ENCODE measurements at regions not wholly inside any gene's neighbourhood (a gene's known extent, or its start where the extent isn't known, plus 50 kb on each side); places are given as distances from the start of the nearest gene placed in this dataset.

DNA sequence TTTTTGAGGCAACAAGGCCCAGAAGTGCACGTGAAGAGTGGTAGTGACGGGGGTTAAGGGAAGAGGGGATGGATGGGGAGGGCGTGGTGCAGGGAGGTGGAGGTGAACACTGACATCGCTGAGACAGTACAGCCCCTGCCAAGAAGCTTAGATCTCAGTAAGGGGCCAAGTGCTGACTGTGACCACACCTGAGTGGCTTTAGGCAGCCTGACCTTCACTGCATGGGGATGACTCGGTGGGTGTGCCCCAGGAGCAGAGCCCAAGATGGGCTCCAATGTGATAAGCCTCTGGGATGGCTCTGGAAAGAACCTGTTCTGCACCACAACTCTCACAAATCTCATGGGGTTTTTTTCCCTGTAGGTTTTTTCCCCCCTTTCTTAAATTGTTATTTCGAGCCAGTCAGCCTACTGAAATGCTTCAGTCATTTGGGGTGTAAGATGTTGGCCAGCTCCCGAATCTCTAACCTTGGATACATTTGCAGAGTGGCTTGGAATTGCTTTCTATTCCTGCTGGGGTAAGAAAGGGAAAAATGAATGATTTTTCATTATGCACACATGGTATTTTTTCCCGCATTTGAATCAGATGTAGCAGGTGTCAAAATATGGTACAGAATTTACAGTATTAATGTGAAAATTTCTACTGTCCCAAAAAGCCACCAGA is 165.0 kb downstream of the TM9SF2 start:
- Histone ChIP-seq H3K36me3 (no peaks in the 10 kb centered on the region), H3K4me1 (no peaks in the 10 kb centered on the region), H3K9me3 (no peaks in the 10 kb centered on the region), H3K4me3 (no peak overlapping the region), H3K27ac (no peak overlapping the region), H3K27me3 (no peaks in the 10 kb centered on the region)
- DNase-seq: no peak
- TF ChIP-seq, protein P1, sequence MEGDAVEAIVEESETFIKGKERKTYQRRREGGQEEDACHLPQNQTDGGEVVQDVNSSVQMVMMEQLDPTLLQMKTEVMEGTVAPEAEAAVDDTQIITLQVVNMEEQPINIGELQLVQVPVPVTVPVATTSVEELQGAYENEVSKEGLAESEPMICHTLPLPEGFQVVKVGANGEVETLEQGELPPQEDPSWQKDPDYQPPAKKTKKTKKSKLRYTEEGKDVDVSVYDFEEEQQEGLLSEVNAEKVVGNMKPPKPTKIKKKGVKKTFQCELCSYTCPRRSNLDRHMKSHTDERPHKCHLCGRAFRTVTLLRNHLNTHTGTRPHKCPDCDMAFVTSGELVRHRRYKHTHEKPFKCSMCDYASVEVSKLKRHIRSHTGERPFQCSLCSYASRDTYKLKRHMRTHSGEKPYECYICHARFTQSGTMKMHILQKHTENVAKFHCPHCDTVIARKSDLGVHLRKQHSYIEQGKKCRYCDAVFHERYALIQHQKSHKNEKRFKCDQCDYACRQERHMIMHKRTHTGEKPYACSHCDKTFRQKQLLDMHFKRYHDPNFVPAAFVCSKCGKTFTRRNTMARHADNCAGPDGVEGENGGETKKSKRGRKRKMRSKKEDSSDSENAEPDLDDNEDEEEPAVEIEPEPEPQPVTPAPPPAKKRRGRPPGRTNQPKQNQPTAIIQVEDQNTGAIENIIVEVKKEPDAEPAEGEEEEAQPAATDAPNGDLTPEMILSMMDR (IDR thresholded peaks at IDR 0.05): no peak
- no peak for TF ChIP-seq POLR2A (IDR thresholded peaks at IDR 0.05)
- WGBS, 2 donors: 77 to 86% methylated on average over 8 of the region's 8 CpGs
- intact Hi-C loops (cut with DNase I): no loop called here

DNA sequence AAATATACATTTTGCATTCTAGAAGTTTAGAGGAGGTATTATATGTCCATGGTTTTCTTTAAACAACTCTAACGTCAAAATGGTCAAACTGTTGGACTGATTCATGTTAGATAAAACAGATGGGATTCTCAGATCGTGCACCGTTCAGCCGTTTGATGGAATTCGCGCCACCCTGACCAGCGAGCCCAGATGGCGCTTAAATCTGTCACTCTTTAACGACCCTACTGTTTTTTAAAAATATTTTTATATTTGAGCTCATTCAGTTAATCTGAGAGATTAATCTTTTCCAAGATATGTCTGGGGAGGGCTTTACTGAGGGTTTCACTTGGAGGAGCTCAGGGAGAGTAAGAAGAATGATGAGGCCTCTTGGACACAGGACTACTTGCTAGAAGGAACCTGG is 164.4 kb downstream of the TM9SF2 start:
- H3K36me3 ChIP-seq: no peaks in the 10 kb centered on the region
- H3K9me3 ChIP-seq: no peaks in the 10 kb centered on the region
- H3K27me3 ChIP-seq: no peaks in the 10 kb centered on the region
- WGBS, 2 donors: 92 to 93% methylated on average over 9 of the region's 9 CpGs
- H3K4me3 ChIP-seq: no peak overlapping the region
- no peaks in the 10 kb centered on the region for H3K4me1 ChIP-seq
- no peak overlapping the region for H3K27ac ChIP-seq
- no peak for DNase-seq
- intact Hi-C loops (cut with DNase I): no loop called here
- no peak for TF ChIP-seq POLR2A (IDR thresholded peaks at IDR 0.05)
- TF ChIP-seq, protein P1 (IDR thresholded peaks at IDR 0.05): no peak

DNA sequence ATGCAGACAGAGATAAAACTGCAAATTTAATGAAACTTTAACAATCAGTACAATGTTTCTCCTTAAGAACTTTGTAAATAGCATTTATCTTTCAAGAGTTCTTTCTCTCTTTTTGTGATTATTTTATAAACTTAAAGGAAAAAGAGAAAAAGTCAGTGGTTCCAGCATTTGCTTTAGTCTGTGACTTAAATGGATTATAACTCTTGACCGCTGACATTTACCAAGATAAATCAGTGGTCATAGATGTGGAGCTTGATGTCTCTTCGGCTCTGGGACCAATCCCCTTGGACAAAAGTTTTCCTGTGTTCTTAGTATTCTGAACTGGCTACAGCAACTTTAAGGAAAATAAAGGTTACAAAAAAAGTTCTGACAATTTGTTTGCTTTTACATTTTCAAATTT is 162.6 kb downstream of the TM9SF2 start:
- Histone ChIP-seq H3K36me3 (no peaks in the 10 kb centered on the region), H3K27me3 (no peaks in the 10 kb centered on the region), H3K27ac (no peak overlapping the region), H3K9me3 (no peaks in the 10 kb centered on the region), H3K4me3 (no peak overlapping the region), H3K4me1 (peaks cover 0 to 4% (median 0%) of the 10 kb centered on the region in 3 donors)
- WGBS, 2 donors: 92 to 93% methylated on average over 2 of the region's 2 CpGs
- no peak for DNase-seq
- intact Hi-C loops (cut with DNase I): no loop called here
- TF ChIP-seq POLR2A (IDR thresholded peaks at IDR 0.05): no peak
- TF ChIP-seq, protein P1 (IDR thresholded peaks at IDR 0.05): no peak

DNA sequence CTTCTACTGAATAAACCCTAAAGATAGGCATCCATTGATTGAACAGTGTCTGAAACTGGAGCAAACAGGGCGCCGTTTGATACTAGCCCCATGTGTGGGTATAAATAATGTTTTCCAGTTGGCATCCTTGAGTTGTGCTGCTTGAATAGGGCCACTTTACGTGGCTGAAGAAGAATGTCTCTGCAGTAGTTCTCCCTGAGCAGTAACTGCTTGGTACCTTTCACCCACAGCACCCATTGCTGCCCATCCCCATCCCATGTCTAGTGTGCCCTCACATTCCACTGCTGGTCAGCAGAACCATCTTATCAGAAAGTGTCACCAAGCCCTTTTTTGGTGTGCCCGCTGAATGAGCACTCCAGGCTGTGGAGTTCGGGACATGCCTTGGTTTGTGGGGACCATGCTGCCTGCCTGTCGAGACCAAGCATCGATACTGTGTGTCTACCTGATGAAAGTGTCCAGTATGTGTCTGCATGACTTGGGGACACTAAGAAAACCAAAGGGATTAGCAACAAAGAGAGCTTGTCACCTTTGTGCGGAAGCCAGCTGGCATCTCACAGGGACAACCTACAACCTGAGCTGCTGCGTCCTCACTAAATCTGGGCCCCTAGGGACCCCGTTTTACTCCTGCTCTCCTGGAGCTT is 162.0 kb downstream of the TM9SF2 start:
- no peak for TF ChIP-seq POLR2A (IDR thresholded peaks at IDR 0.05)
- TF ChIP-seq, protein P1 (IDR thresholded peaks at IDR 0.05): no peak
- 91 to 92% methylated on average over 7 to 10 of the region's 10 CpGs for whole genome bisulfite sequencing, 2 donors
- Histone ChIP-seq H3K36me3 (no peaks in the 10 kb centered on the region), H3K27ac (no peak overlapping the region), H3K4me3 (no peak overlapping the region), H3K4me1 (peaks cover 0 to 10% (median 6%) of the 10 kb centered on the region in 3 donors), H3K9me3 (no peaks in the 10 kb centered on the region), H3K27me3 (no peaks in the 10 kb centered on the region)
- intact Hi-C loops (cut with DNase I): no loop called here
- DNase-seq: no peak

DNA sequence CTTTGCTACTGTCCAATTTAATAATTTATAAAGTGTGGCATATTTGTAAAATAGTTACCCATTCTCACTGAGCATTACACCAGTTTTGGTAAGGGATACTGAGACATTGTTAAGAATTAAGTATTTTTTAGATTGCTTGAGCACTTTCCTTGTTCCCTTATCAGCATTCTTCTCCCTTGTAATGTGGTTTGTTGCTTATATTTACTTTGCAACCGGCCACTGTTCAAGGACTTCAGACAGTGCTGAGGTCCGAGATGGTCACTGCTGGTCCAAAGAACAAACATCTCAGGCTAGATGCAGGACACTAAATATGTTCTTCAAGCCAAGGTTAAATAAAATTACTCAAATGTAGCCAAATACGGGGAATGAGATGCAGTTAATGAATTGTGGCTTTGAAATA is 161.4 kb downstream of the TM9SF2 start:
- Histone ChIP-seq H3K27me3 (no peaks in the 10 kb centered on the region), H3K9me3 (no peaks in the 10 kb centered on the region), H3K36me3 (no peaks in the 10 kb centered on the region), H3K27ac (no peak overlapping the region), H3K4me1 (peaks cover 0 to 16% (median 8%) of the 10 kb centered on the region in 3 donors), H3K4me3 (no peak overlapping the region)
- TF ChIP-seq, protein P1 (IDR thresholded peaks at IDR 0.05): no peak
- no peak for TF ChIP-seq POLR2A (IDR thresholded peaks at IDR 0.05)
- intact Hi-C loops (cut with DNase I): no loop called here
- no peak for DNase-seq
- 88 to 91% methylated on average over 3 of the region's 3 CpGs for WGBS, 2 donors
